Fibroblast of lung (primary cell): ENCODE measurements at regions not wholly inside any gene's neighbourhood (a gene's known extent, or its start where the extent isn't known, plus 50 kb on each side); places are given as distances from the start of the nearest gene placed in this dataset.

Experiments used
- DNase-seq, 2 donors: peaks; one replicate each; pipeline versions ENCODE4 v3.0.0 to v3.0.0-alpha.2; 2010; ENCODE audit warnings: low read depth in 2 of 2
- H2AFZ ChIP-seq: 2 replicates; pipeline ENCODE4 v1.5.1; 2012; ENCODE audit warnings: low read length, control low read depth, inconsistent platforms
- H3K27ac ChIP-seq: 2 replicates; pipeline ENCODE4 v1.5.1; 2011; ENCODE audit warnings: low read length, control low read depth; ENCODE audit not compliant: insufficient read depth
- H3K27me3 ChIP-seq: 2 replicates; pipeline ENCODE4 v1.5.1; 2011; ENCODE audit warnings: mild to moderate bottlenecking, low read length; ENCODE audit not compliant: control insufficient read depth, insufficient read depth
- H3K36me3 ChIP-seq: 2 replicates; pipeline ENCODE4 v1.5.1; 2011; ENCODE audit warnings: low read length; ENCODE audit not compliant: control insufficient read depth, insufficient read depth
- H3K4me1 ChIP-seq: 2 replicates; pipeline ENCODE4 v1.5.1; 2011; ENCODE audit warnings: low read length; ENCODE audit not compliant: control insufficient read depth, insufficient read depth; ENCODE audit errors: extremely low read depth
- H3K4me2 ChIP-seq: 2 replicates; pipeline ENCODE4 v1.5.1; 2011; ENCODE audit warnings: low read length, control low read depth; ENCODE audit not compliant: insufficient read depth; ENCODE audit errors: extremely low read depth
- H3K4me3 ChIP-seq, 4 experiments: fragments of 200-600 bp in 1 of 4; sonication (generic) in 1 of 4; replicated peaks in 1 of 4; 2 replicates each; pipeline ENCODE4 v1.5.1; 2011 to 2016; ENCODE audit warnings: low read length in 4 of 4, low read depth in 3 of 4, mild to moderate bottlenecking in 3 of 4, control low read depth in 2 of 4, inconsistent platforms in 1 of 4, mixed read lengths in 1 of 4; ENCODE audit not compliant: insufficient read depth in 1 of 4; ENCODE audit errors: control extremely low read depth in 1 of 4
- H3K79me2 ChIP-seq: 2 replicates; pipeline ENCODE4 v1.5.1; 2012; ENCODE audit warnings: mild to moderate bottlenecking, low read length, inconsistent platforms; ENCODE audit not compliant: control insufficient read depth, insufficient read depth
- H3K9ac ChIP-seq: 2 replicates; pipeline ENCODE4 v1.5.1; 2011; ENCODE audit warnings: mild to moderate bottlenecking, low read length, control low read depth; ENCODE audit not compliant: insufficient read depth
- H3K9me3 ChIP-seq: 2 replicates; pipeline ENCODE4 v1.5.1; 2012; ENCODE audit warnings: low read depth, low read length; ENCODE audit not compliant: control insufficient read depth, insufficient read depth
- H4K20me1 ChIP-seq: 2 replicates; pipeline ENCODE4 v1.5.1; 2011; ENCODE audit warnings: low read length; ENCODE audit not compliant: control insufficient read depth, insufficient read depth; ENCODE audit errors: extremely low read depth
- EZH2 ChIP-seq: IDR thresholded peaks from 2 replicates; pipeline ENCODE4 v1.5.1; 2012; ENCODE audit warnings: low read length, control low read depth, mild to moderate bottlenecking; ENCODE audit errors: missing control alignments
- TF ChIP-seq, protein P1 (sequence below), 2 donors: IDR thresholded peaks in 1 of 2; conservative IDR thresholded peaks in 1 of 2; 1 replicate in 1 of 2; 2 replicates in 1 of 2; pipeline ENCODE4 v1.5.1; 2011 to 2012; ENCODE audit warnings: low read length in 2 of 2, control low read depth in 1 of 2, inconsistent platforms in 1 of 2, low read depth in 1 of 2, mild to moderate bottlenecking in 1 of 2

DNA sequence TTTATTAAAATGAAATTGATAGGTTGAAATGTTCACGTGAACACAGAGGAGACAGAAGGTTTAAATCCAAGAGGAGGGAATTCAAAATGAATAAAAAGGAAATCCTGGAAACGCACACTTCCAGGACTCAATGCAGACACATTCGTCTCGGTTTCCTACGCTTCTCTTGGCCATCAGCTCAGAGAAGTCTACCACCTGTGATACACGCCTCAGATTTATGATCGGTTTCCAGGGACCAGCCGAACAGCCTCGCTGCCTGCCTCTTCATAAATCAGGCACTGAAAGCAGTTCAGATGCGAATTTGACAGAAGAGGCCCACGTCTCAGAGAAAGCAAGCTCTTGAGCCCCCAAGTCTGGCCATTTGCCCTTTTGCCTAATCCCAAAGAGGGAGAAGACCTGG is 125.5 kb upstream of the IRX3 start:
- Histone ChIP-seq H3K27me3 (no peaks in the 10 kb centered on the region), H3K4me1 (no peaks in the 10 kb centered on the region), H3K4me2 (no peak overlapping the region), H3K9me3 (no peaks in the 10 kb centered on the region), H4K20me1 (no peaks in the 10 kb centered on the region), H3K79me2 (no peaks in the 10 kb centered on the region), H3K36me3 (no peaks in the 10 kb centered on the region), H3K27ac (no peak overlapping the region), H3K9ac (no peak overlapping the region), H3K4me3 (no peak overlapping the region), H2AFZ (no peak overlapping the region)
- no peak for TF ChIP-seq EZH2
- TF ChIP-seq, protein P1, sequence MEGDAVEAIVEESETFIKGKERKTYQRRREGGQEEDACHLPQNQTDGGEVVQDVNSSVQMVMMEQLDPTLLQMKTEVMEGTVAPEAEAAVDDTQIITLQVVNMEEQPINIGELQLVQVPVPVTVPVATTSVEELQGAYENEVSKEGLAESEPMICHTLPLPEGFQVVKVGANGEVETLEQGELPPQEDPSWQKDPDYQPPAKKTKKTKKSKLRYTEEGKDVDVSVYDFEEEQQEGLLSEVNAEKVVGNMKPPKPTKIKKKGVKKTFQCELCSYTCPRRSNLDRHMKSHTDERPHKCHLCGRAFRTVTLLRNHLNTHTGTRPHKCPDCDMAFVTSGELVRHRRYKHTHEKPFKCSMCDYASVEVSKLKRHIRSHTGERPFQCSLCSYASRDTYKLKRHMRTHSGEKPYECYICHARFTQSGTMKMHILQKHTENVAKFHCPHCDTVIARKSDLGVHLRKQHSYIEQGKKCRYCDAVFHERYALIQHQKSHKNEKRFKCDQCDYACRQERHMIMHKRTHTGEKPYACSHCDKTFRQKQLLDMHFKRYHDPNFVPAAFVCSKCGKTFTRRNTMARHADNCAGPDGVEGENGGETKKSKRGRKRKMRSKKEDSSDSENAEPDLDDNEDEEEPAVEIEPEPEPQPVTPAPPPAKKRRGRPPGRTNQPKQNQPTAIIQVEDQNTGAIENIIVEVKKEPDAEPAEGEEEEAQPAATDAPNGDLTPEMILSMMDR (conservative IDR thresholded peaks at IDR 0.05 in 1 of 2, IDR thresholded peaks at IDR 0.05 in 1 of 2; ENCODE audit: low read depth in 1 of 2, low read length in 2 of 2) = no peak
- DNase-seq = no peak

DNA sequence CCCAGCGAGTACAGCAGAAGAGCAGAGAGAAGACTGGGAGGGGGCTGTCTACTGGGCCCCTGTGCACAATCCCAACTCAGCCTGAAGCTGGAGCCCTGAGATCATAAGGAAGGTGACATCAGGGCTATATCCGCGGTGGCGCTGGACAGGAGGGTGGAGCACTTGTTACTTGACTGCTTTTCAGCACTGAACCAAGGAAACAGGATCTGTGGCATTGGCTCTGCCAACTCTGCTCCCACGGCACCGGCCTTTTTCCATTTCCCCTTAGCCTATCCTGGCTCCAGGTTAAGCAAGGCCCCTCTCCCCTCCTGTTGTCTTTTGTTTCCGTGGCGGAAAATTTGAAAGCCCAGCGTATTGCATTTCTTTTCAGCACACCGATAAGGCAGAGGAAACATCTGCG is 125.0 kb upstream of the IRX3 start:
- Histone ChIP-seq H3K27ac (no peak overlapping the region), H4K20me1 (no peaks in the 10 kb centered on the region), H3K36me3 (no peaks in the 10 kb centered on the region), H3K79me2 (no peaks in the 10 kb centered on the region), H2AFZ (no peak overlapping the region), H3K4me2 (no peak overlapping the region), H3K9me3 (no peaks in the 10 kb centered on the region), H3K9ac (no peak overlapping the region), H3K27me3 (no peaks in the 10 kb centered on the region), H3K4me1 (no peaks in the 10 kb centered on the region), H3K4me3 (no peak overlapping the region)
- TF ChIP-seq, protein P1 (conservative IDR thresholded peaks at IDR 0.05 in 1 of 2, IDR thresholded peaks at IDR 0.05 in 1 of 2; ENCODE audit: low read depth in 1 of 2, low read length in 2 of 2) = no peak
- TF ChIP-seq EZH2 = no peak
- no peak for DNase-seq

DNA sequence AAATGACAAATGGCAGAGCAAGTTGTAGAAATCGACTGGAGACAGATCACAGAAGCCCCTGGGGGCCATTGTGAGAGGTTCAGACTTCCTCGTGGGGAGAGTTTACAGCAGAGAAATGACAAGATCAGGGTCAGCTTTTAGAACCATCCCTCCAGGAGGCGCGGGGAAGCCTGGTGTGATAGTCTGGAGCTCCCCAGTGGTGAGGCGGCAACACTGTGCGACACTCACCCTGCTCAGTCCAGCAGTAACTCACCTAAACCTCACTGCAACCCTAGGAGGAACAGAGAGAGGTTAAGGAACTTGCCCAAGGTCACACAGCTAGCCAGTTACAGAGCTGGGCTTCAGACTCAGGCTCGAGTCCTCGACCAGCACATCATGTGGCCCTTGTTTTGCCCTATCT is 123.4 kb upstream of the IRX3 start:
- TF ChIP-seq, protein P1 (conservative IDR thresholded peaks at IDR 0.05 in 1 of 2, IDR thresholded peaks at IDR 0.05 in 1 of 2; ENCODE audit: low read depth in 1 of 2, low read length in 2 of 2) = no peak
- no peak for TF ChIP-seq EZH2
- no peaks in the 10 kb centered on the region for H4K20me1 ChIP-seq
- H3K79me2 ChIP-seq = no peaks in the 10 kb centered on the region

More for the DNA sequence above, 123.4 kb upstream of the IRX3 start:
- H3K9me3 ChIP-seq = no peaks in the 10 kb centered on the region
- H3K4me1 ChIP-seq = no peaks in the 10 kb centered on the region
- no peaks in the 10 kb centered on the region for H3K36me3 ChIP-seq
- H3K4me2 ChIP-seq = no peak overlapping the region
- H3K27ac ChIP-seq = no peak overlapping the region
- no peak overlapping the region for H3K4me3 ChIP-seq
- no peak overlapping the region for H3K9ac ChIP-seq
- no peak overlapping the region for H2AFZ ChIP-seq
- no peak for DNase-seq
- no peaks in the 10 kb centered on the region for H3K27me3 ChIP-seq
